ENCODE measurements at regions not wholly inside any gene's neighbourhood (a gene's known extent, or its start where the extent isn't known, plus 50 kb on each side); places are given as distances from the start of the nearest gene placed in this dataset.

DNA sequence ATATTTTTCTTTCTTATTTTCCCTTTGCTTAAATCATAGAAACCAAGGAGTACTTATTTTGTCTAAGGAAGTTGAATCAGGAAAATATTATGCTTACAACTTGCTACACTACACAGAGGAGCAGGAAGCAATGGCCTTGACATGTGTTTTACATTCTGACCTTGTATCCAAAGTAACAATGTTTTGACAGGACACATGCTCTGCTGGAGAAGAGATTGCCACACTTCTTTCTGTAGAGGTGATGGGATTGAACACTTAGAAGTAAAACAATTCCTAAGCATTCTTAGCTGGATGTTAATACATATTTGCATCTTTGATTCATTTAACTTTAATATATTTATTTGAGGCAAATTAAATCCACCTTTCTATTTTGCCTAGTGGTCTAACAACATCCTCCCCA lies 929.1 kb downstream of the DSC3 start:
- no peak for TF ChIP-seq EZH2phosphoT487 (IDR thresholded peaks at IDR 0.05)
- TF ChIP-seq, protein P1, sequence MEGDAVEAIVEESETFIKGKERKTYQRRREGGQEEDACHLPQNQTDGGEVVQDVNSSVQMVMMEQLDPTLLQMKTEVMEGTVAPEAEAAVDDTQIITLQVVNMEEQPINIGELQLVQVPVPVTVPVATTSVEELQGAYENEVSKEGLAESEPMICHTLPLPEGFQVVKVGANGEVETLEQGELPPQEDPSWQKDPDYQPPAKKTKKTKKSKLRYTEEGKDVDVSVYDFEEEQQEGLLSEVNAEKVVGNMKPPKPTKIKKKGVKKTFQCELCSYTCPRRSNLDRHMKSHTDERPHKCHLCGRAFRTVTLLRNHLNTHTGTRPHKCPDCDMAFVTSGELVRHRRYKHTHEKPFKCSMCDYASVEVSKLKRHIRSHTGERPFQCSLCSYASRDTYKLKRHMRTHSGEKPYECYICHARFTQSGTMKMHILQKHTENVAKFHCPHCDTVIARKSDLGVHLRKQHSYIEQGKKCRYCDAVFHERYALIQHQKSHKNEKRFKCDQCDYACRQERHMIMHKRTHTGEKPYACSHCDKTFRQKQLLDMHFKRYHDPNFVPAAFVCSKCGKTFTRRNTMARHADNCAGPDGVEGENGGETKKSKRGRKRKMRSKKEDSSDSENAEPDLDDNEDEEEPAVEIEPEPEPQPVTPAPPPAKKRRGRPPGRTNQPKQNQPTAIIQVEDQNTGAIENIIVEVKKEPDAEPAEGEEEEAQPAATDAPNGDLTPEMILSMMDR (IDR thresholded peaks at IDR 0.05), result no peak
